ENCODE measurements at regions not wholly inside any gene's neighbourhood (a gene's known extent, or its start where the extent isn't known, plus 50 kb on each side); places are given as distances from the start of the nearest gene placed in this dataset.
"Not testable (repeated sequence)": the region's sequence is repeated elsewhere in the genome, so short reads cannot be mapped to it uniquely, and the experiment has no call there.

- DNase-seq (ENCODE audit: low read depth in 4 of 4, low spot score in 3 of 4): not testable (repeated sequence)
Measured at GRCh38 chr16:65549689-65550088, 427.8 kb upstream of the CDH11 start.

GRCh38 chr16:65548470-65548869 lies 426.6 kb upstream of the CDH11 start:
- no peak for DNase-seq (ENCODE audit: low read depth in 4 of 4, low spot score in 3 of 4)

GRCh38 chr16:65547772-65548446 lies 426.0 kb upstream of the CDH11 start:
- no peak for DNase-seq (ENCODE audit: low read depth in 4 of 4, low spot score in 3 of 4)

- no peak for DNase-seq (ENCODE audit: low read depth in 4 of 4, low spot score in 3 of 4)
Measured at GRCh38 chr16:65546353-65546791, 424.5 kb upstream of the CDH11 start.

DNA sequence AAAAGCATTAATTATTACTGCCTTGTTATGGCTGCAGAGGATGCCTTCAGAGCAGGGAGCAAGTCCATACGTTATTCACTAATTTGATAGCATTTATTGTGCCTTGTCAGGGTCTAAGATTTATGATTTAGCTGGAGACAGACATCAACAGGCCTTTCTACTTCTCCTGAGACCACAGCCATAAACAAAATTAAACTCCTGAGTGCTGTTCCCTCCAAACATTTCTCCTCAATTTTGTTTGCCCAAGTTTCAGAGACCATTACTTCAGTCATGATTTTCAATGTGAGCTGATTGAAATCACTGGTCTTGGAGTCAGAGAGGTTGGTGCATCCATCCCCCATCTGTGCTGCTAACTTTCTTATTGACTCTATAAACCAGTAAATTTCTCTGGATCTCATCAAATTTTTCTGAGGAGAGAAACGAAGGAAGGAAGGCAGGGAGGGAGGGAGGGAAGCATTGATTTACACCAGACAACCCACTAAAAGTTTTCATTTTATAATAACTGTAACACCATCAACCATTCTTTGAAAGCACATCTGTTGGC lies 423.6 kb upstream of the CDH11 start:
- no peak for DNase-seq (ENCODE audit: low read depth in 4 of 4, low spot score in 3 of 4)

- DNase-seq (ENCODE audit: low read depth in 4 of 4, low spot score in 3 of 4): no peak
Measured at GRCh38 chr16:65543781-65544740, 422.2 kb upstream of the CDH11 start.

GRCh38 chr16:65541646-65542045 lies 419.8 kb upstream of the CDH11 start:
- no peak for DNase-seq (ENCODE audit: low read depth in 4 of 4, low spot score in 3 of 4)

DNA sequence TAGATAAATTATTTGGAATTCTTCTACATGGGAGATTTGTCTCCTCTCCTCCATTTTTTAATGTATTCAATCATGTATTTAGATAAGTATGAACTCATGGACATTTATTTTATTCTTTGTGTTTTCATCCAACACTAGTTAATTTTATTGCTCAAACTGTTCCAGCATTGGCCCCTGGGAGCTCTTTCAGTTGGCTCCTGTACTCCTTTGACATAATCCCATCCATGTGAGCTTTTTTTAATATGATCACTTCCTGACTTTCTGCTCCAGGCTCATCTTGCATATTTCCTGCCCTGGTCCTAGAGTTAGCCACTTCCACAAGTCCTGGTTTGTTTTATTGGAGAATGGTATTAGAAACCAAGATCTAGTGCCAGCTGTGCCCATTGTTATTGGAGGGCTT lies 419.0 kb upstream of the CDH11 start:
- DNase-seq (ENCODE audit: low read depth in 4 of 4, low spot score in 3 of 4): no peak

DNA sequence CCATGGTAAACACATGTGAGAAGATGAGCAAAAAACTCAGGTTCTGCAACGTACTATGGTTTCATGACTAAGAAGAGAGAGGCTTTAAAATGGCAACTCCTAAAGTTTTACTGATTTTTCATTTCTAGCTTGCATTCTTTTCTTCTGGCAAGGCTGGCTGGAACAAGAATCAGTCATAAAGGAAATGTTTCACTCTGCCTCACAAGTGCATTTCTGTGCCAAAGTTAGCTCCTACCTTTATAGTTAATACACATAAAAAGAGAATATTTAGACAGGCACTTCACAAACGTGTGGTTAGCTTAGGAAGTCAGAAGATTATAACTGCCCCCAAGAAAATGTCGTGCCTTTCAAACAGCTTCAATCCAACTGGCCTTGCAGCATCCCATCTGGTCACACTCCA lies 417.1 kb upstream of the CDH11 start:
- no peak for DNase-seq (ENCODE audit: low read depth in 4 of 4, low spot score in 3 of 4)

GRCh38 chr16:65537336-65537735 lies 415.5 kb upstream of the CDH11 start:
- no peak for DNase-seq (ENCODE audit: low read depth in 4 of 4, low spot score in 3 of 4)

DNA sequence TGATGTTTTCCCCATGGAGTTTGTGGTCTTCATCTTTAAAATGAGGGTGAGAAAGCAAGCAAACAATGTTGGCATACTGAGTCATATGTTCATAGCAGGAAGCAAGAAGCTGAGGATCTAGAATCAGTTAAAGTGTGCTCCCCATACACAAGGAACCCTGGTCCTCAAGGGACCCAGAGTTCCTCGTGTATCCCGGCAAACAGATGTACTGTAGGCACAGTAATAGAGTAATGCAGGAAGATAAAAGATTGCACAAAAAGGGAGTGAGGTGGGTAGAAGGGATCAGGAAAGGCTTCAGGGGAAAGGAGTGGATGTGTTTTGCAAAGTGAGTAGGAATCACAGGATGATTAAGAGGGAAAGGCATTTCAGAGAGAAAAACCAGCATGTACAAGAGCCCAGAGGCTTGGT lies 412.3 kb upstream of the CDH11 start:
- no peak for DNase-seq (ENCODE audit: low read depth in 4 of 4, low spot score in 3 of 4)

DNA sequence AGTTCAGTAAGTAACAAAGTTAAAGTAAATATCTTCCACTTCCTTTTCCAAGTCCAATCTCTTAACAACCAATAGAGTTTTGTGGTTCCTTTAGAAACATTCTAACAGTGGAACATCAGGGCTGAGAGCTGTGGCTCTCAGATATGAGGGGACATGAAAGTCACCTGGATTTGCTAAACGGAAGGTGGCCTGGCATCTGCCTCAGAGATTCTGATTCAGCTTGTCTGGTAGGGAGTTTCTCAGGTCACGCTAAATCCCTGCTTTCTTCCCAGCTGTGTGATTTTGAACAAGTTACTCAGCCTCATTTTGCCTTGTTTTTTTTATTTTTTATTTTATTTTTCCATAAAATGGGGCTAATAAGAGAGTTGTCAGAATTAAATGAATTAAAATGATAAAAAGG lies 411.0 kb upstream of the CDH11 start:
- no peak for DNase-seq (ENCODE audit: low read depth in 4 of 4, low spot score in 3 of 4)

- no peak for DNase-seq (ENCODE audit: low read depth in 4 of 4, low spot score in 3 of 4)
Measured at GRCh38 chr16:65532258-65532657, 410.4 kb upstream of the CDH11 start.

- DNase-seq (ENCODE audit: low read depth in 4 of 4, low spot score in 3 of 4): no peak
Measured at GRCh38 chr16:65531475-65531874, 409.6 kb upstream of the CDH11 start.

GRCh38 chr16:65525707-65526106 lies 403.8 kb upstream of the CDH11 start:
- no peak for DNase-seq (ENCODE audit: low read depth in 4 of 4, low spot score in 3 of 4)

- peak in 1 of 4 donors; percentile 42 for DNase-seq (ENCODE audit: low read depth in 4 of 4, low spot score in 3 of 4)
Measured at GRCh38 chr16:65524997-65525396, 403.1 kb upstream of the CDH11 start.

GRCh38 chr16:65524231-65524630 lies 402.4 kb upstream of the CDH11 start:
- DNase-seq (ENCODE audit: low read depth in 4 of 4, low spot score in 3 of 4): no peak

DNA sequence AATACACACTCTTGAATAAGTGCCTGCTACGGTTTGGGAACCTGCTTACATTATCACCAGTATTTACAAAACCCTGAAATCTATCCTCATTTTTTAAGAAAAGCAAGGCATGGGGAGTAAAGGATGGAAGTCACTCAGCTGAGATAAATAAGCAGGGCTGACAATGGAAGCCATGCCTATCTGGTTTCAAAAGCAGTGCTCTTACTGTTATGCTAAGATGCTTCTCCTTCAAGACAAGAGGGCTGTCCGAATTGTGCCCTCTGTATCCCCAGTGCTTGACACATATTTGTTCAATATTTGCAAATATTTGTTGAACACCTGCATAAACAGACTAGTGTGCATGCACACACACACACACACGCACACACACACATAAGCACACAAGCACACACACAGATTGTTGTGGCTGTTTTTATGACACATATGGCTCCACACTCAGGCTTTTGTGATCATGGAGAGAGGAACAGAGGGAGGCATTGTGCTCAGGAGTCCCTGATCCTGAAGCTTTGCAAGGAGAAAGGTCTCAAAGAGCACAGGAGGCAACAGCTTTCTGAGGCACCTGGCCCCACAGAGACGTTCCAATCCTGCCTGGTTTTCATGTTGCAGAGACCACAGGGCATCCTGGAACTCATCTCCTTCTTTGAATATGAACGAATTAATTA lies 401.6 kb upstream of the CDH11 start:
- DNase-seq (ENCODE audit: low read depth in 4 of 4, low spot score in 3 of 4): no peak

DNA sequence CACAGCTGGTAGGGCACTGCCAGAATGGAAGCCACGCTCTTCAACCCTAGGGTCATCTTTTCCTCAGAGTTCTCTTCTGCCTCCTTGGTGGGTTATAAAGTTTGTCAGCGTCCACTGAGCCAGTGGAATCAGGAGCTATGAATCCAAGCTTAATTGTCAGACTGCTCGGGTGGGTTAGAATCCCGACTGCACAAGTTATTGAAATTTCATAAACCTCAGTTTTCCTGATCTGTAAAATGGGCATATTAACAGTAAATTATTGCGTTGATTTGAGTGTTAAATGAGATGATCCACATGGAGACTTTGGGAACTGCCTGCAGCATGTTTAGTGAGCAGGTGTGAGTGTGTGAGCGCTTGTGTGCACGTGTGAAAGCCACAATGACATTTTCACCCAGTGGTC lies 400.5 kb upstream of the CDH11 start:
- no peak for DNase-seq (ENCODE audit: low read depth in 4 of 4, low spot score in 3 of 4)

- no peak for DNase-seq (ENCODE audit: low read depth in 4 of 4, low spot score in 3 of 4)
Measured at GRCh38 chr16:65521633-65522328, 399.9 kb upstream of the CDH11 start.
